Ascending aorta (tissue), 2 donors: ENCODE measurements at regions not wholly inside any gene's neighbourhood (a gene's known extent, or its start where the extent isn't known, plus 50 kb on each side); places are given as distances from the start of the nearest gene placed in this dataset.

Source experiments
- DNase-seq, 2 donors: peaks; one replicate each; pipeline ENCODE4 v3.0.0-alpha.2; 2019; ENCODE audit warnings: low spot score in 2 of 2
- H3K27ac ChIP-seq, 2 donors: fragments of 200-600 bp; sonication (generic); one replicate each; pipeline ENCODE4 v1.5.1; 2016 to 2017; ENCODE audit warnings: mild to moderate bottlenecking in 1 of 2
- H3K27me3 ChIP-seq: fragments of 200-600 bp; sonication (generic); one replicate; pipeline ENCODE4 v1.5.1; 2017
- H3K36me3 ChIP-seq, 2 donors: fragments of 200-600 bp; sonication (generic); one replicate each; pipeline ENCODE4 v1.5.1; 2016
- H3K4me1 ChIP-seq, 2 donors: fragments of 200-600 bp; sonication (generic); one replicate each; pipeline ENCODE4 v1.5.1; 2016 to 2017; ENCODE audit warnings: mild to moderate bottlenecking in 1 of 2
- H3K4me3 ChIP-seq, 2 donors: fragments of 200-600 bp; sonication (generic); one replicate each; pipeline ENCODE4 v1.5.1; 2016 to 2017; ENCODE audit warnings: mild to moderate bottlenecking in 1 of 2
- H3K9me3 ChIP-seq, 2 donors: fragments of 200-600 bp; sonication (generic); one replicate each; pipeline ENCODE4 v1.5.1; 2016
- intact Hi-C: fragments of 100-400 bp; cut with DNase I; formaldehyde crosslinking; loops from one replicate; pipeline ENCODE4 v1.15.1; 2023
- TF ChIP-seq, protein P1 (sequence below), 3 experiments: fragments of 200-600 bp in 2 of 3; fragments of 450-650 bp in 1 of 3; sonication (generic) in 2 of 3; IDR thresholded peaks; one replicate each; pipeline ENCODE4 v1.5.1; 2016 to 2019; ENCODE audit warnings: antibody characterized with exemption in 3 of 3, mild to moderate bottlenecking in 1 of 3, moderate library complexity in 1 of 3

DNA sequence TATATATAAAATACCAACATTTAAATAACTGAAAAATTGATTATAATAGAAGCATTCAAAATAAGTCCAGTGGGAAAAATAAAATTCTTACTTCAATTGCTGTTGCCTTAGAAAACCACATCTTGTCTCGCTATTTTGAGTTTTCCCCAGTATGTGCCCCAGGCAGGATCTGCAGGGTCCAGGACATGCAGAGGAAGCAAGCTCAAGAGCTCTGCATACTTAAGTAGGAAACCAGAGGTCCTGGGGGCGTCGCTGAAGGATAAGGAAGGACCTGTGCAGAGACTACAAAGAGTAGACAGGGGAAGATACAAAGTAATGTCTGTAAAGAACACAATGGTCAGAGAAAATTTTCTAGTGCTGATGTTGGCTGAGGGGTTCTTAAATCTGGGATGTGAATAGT lies 310.5 kb upstream of the EMCN start:
- Histone ChIP-seq H3K4me3 (no peak overlapping the region), H3K36me3 (no peaks in the 10 kb centered on the region), H3K27ac (no peak overlapping the region), H3K9me3 (no peaks in the 10 kb centered on the region), H3K27me3 (no peaks in the 10 kb centered on the region), H3K4me1 (no peaks in the 10 kb centered on the region)
- intact Hi-C loops = no loop called here
- TF ChIP-seq, protein P1, sequence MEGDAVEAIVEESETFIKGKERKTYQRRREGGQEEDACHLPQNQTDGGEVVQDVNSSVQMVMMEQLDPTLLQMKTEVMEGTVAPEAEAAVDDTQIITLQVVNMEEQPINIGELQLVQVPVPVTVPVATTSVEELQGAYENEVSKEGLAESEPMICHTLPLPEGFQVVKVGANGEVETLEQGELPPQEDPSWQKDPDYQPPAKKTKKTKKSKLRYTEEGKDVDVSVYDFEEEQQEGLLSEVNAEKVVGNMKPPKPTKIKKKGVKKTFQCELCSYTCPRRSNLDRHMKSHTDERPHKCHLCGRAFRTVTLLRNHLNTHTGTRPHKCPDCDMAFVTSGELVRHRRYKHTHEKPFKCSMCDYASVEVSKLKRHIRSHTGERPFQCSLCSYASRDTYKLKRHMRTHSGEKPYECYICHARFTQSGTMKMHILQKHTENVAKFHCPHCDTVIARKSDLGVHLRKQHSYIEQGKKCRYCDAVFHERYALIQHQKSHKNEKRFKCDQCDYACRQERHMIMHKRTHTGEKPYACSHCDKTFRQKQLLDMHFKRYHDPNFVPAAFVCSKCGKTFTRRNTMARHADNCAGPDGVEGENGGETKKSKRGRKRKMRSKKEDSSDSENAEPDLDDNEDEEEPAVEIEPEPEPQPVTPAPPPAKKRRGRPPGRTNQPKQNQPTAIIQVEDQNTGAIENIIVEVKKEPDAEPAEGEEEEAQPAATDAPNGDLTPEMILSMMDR (IDR thresholded peaks at IDR 0.05) = no peak
- no peak for DNase-seq

DNA sequence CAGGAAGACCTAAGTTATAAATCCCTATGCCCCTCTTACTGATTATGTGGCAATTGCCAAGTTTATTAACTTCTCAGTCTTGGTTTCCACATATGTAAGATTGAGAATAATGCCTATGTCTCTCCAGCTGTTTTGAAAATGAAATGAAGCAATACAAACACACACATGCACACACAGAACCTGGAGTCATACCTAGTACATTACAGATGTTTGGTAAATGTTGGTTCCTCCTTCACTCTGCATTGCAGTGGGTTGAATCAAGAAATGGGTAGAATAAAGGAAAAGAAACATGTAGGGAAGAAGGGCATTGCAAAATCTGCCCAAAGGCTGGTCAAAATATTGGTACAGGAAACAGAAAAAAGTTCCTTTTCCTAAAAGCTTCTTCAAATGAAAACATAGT lies 309.9 kb upstream of the EMCN start:
- H3K36me3 ChIP-seq = no peaks in the 10 kb centered on the region
- DNase-seq = no peak
- H3K9me3 ChIP-seq = no peaks in the 10 kb centered on the region
- intact Hi-C loops = no loop called here
- no peak overlapping the region for H3K4me3 ChIP-seq
- no peak overlapping the region for H3K27ac ChIP-seq
- TF ChIP-seq, protein P1 (IDR thresholded peaks at IDR 0.05) = no peak
- H3K4me1 ChIP-seq = no peaks in the 10 kb centered on the region
- no peaks in the 10 kb centered on the region for H3K27me3 ChIP-seq

DNA sequence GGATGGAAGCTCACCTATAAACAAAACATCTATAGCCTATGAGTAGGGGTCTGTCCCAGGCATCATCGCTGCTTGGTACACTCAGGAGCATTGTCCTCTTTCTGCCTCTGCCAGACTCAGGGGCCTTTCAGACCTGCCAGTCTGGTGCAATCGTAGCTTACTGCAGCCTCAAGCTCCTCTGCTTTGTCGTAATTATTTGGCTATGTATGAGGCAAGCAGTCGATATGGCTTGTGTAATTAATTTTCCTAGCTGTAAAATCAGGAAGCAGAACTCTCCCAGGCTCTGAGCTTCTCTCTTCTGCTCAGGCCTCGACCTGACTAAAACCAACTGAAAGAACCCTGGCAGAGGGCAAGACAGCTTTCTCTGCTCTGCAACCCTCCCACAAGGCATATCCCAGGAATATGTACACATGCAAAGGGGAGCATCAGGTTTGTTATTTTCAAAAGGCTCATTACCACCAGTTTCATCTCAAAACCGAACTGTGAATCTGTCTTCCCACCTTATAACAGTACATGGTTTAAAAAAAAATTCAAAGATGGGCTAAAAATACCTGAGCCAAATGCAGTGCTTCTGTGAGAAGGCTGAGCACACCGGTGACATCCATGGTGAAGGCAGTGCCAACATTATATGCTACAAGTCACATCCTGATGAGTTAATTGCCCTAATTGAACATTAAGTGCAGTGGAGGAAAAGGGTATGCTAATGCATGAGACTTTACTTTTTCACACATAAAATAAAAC lies 309.2 kb upstream of the EMCN start:
- no peaks in the 10 kb centered on the region for H3K9me3 ChIP-seq
- intact Hi-C loops = no loop called here
- no peaks in the 10 kb centered on the region for H3K36me3 ChIP-seq
- H3K27ac ChIP-seq = no peak overlapping the region
- H3K4me1 ChIP-seq = no peaks in the 10 kb centered on the region
- DNase-seq = no peak
- no peak overlapping the region for H3K4me3 ChIP-seq
- H3K27me3 ChIP-seq = no peaks in the 10 kb centered on the region
- TF ChIP-seq, protein P1 (IDR thresholded peaks at IDR 0.05) = no peak

DNA sequence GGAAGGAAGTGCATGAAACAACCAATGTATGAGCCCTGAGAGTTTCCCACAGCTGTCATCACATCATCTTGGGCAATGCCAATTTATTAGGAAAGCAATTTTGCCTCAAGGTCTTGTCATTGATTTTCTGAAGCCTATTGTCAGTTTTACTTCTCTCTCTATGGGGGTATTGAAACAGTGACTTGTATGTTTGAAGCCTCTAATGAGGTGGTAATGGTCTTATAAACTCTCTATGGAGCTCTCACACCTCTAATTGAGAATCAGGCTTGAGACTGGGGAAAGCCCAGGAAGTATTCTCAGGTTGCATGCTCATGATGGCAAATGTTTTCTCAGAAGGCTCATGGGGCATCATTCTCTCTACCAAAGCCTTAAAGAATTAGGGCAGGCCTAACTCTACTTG lies 308.2 kb upstream of the EMCN start:
- Histone ChIP-seq H3K27ac (no peak overlapping the region), H3K4me1 (no peaks in the 10 kb centered on the region), H3K9me3 (no peaks in the 10 kb centered on the region), H3K4me3 (no peak overlapping the region), H3K27me3 (no peaks in the 10 kb centered on the region), H3K36me3 (no peaks in the 10 kb centered on the region)
- DNase-seq = no peak
- intact Hi-C loops = no loop called here
- TF ChIP-seq, protein P1 (IDR thresholded peaks at IDR 0.05) = no peak

DNA sequence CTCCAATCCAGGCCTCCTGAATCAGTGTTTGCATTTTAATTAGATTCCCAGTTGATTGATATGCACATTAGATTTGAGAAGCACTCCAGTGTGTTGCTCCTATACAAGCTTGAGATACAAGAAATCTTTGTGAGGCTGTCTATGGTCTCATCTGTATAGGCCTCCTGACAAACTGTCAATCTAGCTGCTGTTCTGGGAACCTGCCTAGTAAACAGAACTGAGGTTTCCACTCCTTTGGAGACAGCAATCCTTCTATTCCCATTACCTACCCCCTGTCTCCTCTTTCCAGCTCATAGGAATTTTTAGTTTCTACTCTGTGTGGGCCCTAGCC lies 306.1 kb upstream of the EMCN start:
- H3K36me3 ChIP-seq = no peaks in the 10 kb centered on the region
- H3K27ac ChIP-seq = no peak overlapping the region
- H3K4me3 ChIP-seq = no peak overlapping the region
- intact Hi-C loops = no loop called here
- no peaks in the 10 kb centered on the region for H3K27me3 ChIP-seq
- TF ChIP-seq, protein P1 (IDR thresholded peaks at IDR 0.05) = no peak
- H3K4me1 ChIP-seq = no peaks in the 10 kb centered on the region
- no peak for DNase-seq
- H3K9me3 ChIP-seq = no peaks in the 10 kb centered on the region
